ENCODE measurements at regions not wholly inside any gene's neighbourhood (a gene's known extent, or its start where the extent isn't known, plus 50 kb on each side); places are given as distances from the start of the nearest gene placed in this dataset.

- ChIA-PET POLR2A (no interaction called here), SMC1A (ENCODE audit: uncharacterized antibody, unreplicated experiment) (no interaction called here), CTCF (interaction anchor here (1.1 to 1.4 kb wide), 3 partner anchors 10 to 27 kb away, joined by 3 to 5 read pairs (median 3); no protein-coding TSS in a partner anchor), RAD21 (ENCODE audit: unreplicated experiment) (no interaction called here)
- TF ChIP-seq RAD51 (IDR thresholded peaks at IDR 0.05) (no peak), KAT2A (conservative IDR thresholded peaks at IDR 0.05; ENCODE audit: control insufficient read depth, low read depth, low read length) (no peak), MEF2B (IDR thresholded peaks at IDR 0.05; ENCODE audit: partially characterized antibody, poor library complexity, severe bottlenecking) (no peak)
- TF ChIP-seq, protein P1, sequence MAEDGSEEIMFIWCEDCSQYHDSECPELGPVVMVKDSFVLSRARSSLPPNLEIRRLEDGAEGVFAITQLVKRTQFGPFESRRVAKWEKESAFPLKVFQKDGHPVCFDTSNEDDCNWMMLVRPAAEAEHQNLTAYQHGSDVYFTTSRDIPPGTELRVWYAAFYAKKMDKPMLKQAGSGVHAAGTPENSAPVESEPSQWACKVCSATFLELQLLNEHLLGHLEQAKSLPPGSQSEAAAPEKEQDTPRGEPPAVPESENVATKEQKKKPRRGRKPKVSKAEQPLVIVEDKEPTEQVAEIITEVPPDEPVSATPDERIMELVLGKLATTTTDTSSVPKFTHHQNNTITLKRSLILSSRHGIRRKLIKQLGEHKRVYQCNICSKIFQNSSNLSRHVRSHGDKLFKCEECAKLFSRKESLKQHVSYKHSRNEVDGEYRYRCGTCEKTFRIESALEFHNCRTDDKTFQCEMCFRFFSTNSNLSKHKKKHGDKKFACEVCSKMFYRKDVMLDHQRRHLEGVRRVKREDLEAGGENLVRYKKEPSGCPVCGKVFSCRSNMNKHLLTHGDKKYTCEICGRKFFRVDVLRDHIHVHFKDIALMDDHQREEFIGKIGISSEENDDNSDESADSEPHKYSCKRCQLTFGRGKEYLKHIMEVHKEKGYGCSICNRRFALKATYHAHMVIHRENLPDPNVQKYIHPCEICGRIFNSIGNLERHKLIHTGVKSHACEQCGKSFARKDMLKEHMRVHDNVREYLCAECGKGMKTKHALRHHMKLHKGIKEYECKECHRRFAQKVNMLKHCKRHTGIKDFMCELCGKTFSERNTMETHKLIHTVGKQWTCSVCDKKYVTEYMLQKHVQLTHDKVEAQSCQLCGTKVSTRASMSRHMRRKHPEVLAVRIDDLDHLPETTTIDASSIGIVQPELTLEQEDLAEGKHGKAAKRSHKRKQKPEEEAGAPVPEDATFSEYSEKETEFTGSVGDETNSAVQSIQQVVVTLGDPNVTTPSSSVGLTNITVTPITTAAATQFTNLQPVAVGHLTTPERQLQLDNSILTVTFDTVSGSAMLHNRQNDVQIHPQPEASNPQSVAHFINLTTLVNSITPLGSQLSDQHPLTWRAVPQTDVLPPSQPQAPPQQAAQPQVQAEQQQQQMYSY (CRISPR knock-in tag; IDR thresholded peaks at IDR 0.05), result no peak
- 62% methylated on average over 3 of the region's 3 CpGs for WGBS (ENCODE audit: insufficient coverage, insufficient replicate concordance, low lambda C conversion rate, missing lambda C conversion rate)
- H3K79me2 ChIP-seq (ENCODE audit: control insufficient read depth, insufficient read depth, low read length), result no peaks in the 10 kb centered on the region
- no peak overlapping the region for H3K9ac ChIP-seq (ENCODE audit: control insufficient read depth, insufficient read depth, low read length)
- no peak overlapping the region for H3K4me3 ChIP-seq
- FAIRE-seq, result no peak
- no peaks in the 10 kb centered on the region for H3K4me1 ChIP-seq (ENCODE audit: control insufficient read depth, insufficient read depth, low read length)
- ATAC-seq, result no peak
- no peak overlapping the region for H3K4me2 ChIP-seq (ENCODE audit: control insufficient read depth, insufficient read depth)
- intact Hi-C loops (cut with micrococcal nuclease; ENCODE audit: unreplicated experiment) (no loop called here), in situ Hi-C loops (cut with MboI) (no loop called here)
- H3K36me3 ChIP-seq (ENCODE audit: control insufficient read depth in 2 of 2, insufficient read depth in 2 of 2, low read length in 1 of 2), result no peaks in the 10 kb centered on the region
- no peaks in the 10 kb centered on the region for H3K27me3 ChIP-seq (replicated peaks in 1 of 2; ENCODE audit: control insufficient read depth in 2 of 2, insufficient read depth in 2 of 2, low read length in 1 of 2)
- H3K9me3 ChIP-seq (replicated peaks; ENCODE audit: control insufficient read depth, insufficient read depth, low read length), result no peaks in the 10 kb centered on the region; the same call in 2 of the 3 replicates
- BruUV-seq (replicated peaks), result no TSS peak
- no peaks in the 10 kb centered on the region for H4K20me1 ChIP-seq (ENCODE audit: control insufficient read depth, insufficient read depth)
- no peak for DNase-seq (ENCODE audit: low read depth, low spot score)
- no peak overlapping the region for H2AFZ ChIP-seq (ENCODE audit: control insufficient read depth, low read depth, low read length)
- no peak overlapping the region for H3K27ac ChIP-seq (ENCODE audit: control insufficient read depth, insufficient read depth)
These were observed 136.6 kb downstream of the RNF152 start for GRCh38 chr18:61756244-61756643.
